GM19023 (cell line): ENCODE measurements at regions not wholly inside any gene's neighbourhood (a gene's known extent, or its start where the extent isn't known, plus 50 kb on each side); places are given as distances from the start of the nearest gene placed in this dataset.
"Not testable (repeated sequence)": the region's sequence is repeated elsewhere in the genome, so short reads cannot be mapped to it uniquely, and the experiment has no call there.

ENCODE experiments used
- ATAC-seq: cut with Tn5 transposase; IDR thresholded peaks from one replicate; pipeline ENCODE4 v1.9.1; 2021; ENCODE audit warnings: mild to moderate bottlenecking, moderate library complexity; ENCODE audit not compliant: unreplicated experiment

DNA sequence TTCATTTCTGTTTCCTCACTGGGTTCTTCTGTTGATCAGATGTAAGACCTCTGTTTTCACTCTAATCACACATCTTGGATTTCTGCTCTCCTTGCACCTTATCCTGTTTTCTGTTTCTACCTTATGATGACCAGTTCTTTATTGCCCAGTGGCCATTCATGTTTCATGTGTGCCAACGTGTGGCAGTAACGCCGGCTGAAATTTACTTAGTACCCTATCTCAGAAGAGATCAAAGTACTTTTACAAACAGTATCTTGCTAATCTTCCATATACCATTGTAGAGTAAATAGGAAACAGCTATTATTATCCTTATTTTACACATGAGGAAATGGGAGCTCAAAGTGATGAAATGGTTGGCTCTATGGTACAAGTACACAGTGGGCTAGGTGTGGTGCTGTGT is 74.0 kb downstream of the GATA3 start:
- ATAC-seq, result no peak

DNA sequence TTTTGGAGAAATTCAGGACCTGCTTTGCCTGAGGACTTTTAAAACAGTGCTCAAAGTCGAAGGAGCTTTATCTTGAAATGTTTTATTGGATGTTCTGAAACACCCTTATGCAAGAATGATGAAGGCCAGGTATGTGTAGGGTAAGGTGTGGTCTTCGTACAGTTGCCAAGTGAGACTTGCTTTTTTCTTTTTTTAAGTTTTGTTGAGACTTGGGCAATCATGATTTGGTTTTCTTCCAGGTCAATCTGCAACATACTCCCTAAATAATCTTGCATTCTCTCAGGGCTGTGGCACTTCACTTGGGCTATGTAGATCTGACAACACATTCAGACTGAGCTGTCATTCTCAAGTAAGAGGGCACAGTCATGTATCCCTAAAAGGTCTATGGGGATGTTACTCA is 75.0 kb downstream of the GATA3 start:
- no peak for ATAC-seq

- ATAC-seq, result peak; percentile 57
Measured at GRCh38 chr10:8130973-8131911, 76.8 kb downstream of the GATA3 start.

GRCh38 chr10:8133146-8133545 is 78.7 kb downstream of the GATA3 start:
- peak; percentile 67 for ATAC-seq

GRCh38 chr10:8136736-8137135 is 82.2 kb downstream of the GATA3 start:
- ATAC-seq, result no peak

DNA sequence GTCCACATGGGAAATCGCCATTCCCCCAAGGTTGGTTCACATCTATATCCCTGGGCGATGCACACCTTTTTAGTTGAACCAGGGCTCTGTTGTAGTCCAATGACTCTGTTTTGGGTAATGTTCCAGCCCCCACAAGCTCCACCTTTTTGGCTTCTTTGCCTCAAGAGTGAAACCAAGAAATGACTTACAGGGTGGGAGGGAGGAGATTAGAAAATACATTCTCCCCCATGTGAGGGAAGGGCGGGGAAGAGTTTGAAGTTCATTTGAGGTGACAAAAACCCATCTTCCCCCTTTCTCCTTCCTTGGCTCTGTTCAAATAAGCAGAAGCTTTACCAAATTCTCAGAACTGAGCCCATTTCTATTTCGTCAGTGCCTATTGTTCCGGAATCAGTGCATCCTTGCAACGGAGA is 82.8 kb downstream of the GATA3 start:
- ATAC-seq, result no peak

DNA sequence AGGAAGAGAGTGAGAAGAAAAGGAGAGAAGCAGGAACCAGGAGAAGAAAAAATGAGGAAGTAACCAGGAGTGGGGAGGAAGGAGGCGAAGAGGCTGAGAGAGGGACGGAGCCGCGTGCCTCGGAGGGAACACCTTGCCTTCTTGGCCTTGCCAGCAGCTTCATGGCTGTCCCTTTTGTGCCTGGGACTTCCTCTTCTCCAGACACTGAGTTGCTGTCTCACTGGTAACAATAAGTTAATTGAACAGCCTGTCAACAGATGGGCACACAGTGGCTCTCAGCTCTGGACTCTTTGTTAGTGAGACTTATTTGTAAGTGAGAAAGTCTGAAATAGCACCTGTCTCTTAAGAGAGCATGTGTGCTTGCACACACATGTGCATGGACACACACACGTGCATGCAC is 83.2 kb downstream of the GATA3 start:
- no peak for ATAC-seq

GRCh38 chr10:8138471-8138870 is 84.0 kb downstream of the GATA3 start:
- ATAC-seq, result no peak

DNA sequence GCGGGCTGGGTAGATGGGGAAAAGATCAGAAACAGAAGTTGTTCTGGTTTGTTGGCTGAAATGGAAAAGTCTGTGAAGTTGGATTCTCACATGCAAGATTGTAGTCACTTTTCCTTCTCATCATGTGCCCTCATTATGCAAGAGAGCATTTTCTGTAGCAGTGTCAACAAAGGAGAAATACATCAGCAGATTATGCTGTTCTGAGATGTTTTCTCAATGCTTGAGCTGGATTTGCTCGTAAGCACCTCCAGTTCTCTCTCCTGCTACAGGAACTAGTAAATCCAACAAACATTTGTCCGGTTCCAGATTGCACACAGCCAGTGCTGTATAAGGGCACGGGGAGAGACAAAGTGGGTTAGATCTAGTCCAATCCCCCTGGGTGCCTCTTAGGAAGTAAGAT is 90.0 kb downstream of the GATA3 start:
- ATAC-seq, result no peak

- ATAC-seq, result no peak
Measured at GRCh38 chr10:8146650-8147049, 92.2 kb downstream of the GATA3 start.

DNA sequence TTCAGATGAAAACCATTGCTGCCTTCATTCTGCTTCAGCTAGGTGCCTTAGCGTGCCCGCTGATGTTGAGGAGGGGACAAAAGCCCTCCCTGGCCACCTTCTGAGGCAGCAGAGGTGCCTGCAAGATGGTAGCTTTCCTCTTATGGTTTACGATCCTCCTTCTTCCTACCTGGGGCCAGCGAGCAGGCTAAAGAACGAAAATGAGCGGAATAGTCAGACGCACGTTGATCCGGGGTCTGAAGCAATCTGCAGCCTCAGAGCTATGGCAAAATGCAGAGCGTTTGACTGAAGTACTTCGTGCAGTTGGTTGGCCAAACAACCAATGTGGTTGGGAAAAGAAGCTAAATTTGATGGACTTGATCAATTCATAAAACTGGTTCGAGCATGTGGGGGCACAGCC is 95.5 kb downstream of the GATA3 start:
- no peak for ATAC-seq

- ATAC-seq, result no peak
Measured at GRCh38 chr10:8150401-8150905, 96.0 kb downstream of the GATA3 start.

DNA sequence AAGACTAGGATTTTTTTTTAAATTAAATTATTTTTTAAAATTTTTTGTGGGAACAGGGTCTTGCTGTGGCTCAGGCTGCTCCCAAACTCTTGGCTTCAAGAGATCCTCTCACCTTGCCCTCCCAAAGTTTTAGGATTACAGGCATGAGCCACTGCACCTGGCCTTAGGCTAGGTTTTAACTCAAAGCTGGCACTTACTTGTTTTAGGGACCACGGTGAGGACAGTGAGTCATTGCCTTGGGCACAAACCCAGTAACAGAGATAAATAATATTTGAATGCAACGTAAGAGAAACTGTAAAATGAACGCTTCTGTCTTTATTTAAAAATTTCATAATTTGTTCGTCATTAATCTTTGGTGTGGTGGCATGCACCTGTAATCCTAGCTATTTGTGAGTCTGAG is 96.6 kb downstream of the GATA3 start:
- ATAC-seq, result no peak

GRCh38 chr10:8156918-8157317 is 102.4 kb downstream of the GATA3 start:
- no peak for ATAC-seq

DNA sequence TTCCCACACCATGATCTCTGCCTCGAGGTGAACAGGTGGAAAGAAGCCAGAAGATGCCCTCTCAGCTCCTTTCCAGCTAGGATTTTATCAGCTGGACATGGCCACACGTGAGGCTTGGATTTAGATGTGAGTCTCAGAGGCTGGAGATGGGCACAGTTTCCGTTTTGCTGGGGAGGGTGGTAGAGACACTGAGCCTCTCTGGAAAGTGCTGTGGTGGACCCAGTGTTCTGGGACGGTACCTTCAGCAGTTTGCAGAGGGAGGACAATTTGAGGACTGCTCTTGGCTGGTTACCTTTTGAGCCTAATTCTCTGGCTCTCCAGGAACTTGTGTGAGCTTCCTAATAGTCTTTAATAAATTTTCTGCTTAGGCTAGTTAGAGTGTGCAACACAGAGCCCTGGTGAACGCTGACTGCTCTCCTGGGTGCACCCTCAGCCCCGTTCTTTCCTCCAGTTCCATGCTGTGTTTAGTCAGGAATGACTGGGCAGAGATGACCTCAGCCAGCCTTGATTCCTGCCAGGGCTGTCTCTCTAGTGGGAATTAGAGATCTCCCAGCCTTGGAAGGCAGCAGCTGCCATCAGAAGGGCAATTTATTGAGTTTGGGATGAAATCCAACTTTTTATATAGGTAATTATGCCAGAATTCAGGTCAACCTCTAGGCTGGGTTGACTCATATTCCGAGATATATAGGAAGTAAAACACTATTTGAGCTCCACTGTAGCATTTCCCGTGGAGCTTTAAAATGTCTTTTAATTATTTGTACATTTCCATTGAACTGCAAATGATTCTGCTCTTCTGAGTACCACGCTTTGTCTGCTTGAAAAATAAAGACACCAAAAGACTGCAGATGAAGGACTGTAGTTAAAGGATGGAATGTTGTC is 103.9 kb downstream of the GATA3 start:
- ATAC-seq, result no peak

DNA sequence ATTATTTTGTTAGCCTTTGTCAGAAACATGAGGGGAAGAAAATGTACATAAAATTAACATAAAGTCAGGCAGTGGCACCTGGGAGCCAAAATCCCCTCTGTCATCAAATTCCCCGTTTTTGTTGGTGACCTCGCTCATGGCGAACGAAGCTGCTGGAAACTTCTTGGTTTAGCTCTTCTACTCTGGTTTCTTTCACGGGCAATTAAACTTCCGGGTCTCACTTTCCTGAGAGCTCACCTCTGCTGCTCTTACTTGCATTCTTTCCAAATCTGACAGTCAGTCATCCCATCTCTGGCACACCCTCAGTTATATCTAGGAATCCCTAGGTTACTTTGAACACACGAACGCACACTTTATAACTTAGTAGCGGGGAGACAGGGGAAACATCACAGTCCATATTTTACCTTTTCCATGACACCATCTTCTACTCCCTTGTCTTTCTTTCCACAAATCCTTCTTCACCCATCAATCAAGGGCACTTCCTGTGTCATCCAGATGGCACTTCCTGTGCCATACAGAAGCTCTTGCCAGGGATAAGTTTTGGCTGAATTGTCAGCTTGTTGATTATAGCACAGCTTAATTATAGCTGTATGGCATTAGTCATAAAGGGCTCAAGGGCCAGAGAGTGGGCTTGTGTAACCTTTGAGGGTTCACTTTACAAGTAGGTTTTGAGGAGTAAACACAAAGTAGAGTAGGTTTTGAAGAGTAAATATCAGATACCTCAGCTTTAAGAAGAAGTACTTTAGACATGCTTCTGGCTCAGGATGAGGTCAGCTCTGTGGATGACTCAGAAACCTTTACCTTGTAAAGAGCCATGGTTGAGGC is 105.1 kb downstream of the GATA3 start:
- ATAC-seq, result no peak

DNA sequence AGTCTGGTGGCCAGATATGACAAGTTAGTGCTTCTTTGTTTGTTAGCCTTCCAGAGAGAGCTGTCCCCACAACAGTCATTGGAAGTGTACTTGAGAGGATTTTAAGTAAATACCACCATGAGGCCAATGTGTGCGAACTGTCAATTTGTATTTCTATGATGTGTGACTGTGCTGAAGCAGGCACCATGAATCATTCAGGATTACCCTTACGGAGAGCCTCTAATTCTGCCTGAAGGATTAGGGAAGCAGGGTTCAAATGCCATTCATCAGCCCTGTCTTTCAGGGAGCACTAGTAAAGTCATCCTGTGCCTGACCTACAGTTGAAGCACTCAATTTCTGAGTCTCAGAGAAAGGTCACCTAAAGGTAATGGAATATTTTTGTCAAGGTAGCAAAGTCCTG is 109.3 kb downstream of the GATA3 start:
- ATAC-seq, result no peak

- not testable (repeated sequence) for ATAC-seq
Measured at GRCh38 chr10:8164640-8165039, 110.2 kb downstream of the GATA3 start.

GRCh38 chr10:8168836-8169235 is 114.3 kb downstream of the GATA3 start:
- no peak for ATAC-seq

DNA sequence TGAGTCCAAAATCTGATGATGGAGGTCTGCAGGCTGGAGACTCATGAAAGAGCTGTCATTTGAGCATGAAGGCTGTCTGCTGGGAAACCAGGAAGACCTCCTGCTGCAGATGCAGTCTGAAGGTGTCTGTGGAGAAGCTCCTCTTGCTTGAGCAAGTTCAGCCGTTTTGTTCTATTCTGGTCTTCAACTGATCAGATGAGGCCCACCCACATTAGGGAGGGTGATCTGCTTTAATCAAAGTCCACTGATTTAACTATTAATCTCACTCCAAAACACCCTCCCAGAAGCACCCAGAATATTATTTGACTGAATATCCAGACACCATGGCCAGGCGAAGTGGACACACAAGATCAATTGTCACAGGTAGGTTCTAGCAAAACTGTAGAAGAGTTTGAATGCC is 116.5 kb downstream of the GATA3 start:
- ATAC-seq, result no peak

- ATAC-seq, result no peak
Measured at GRCh38 chr10:8172604-8173003, 118.1 kb downstream of the GATA3 start.
